SK-N-SH (cell line): ENCODE measurements at regions not wholly inside any gene's neighbourhood (a gene's known extent, or its start where the extent isn't known, plus 50 kb on each side); places are given as distances from the start of the nearest gene placed in this dataset.

Source experiments
- CTCF ChIA-PET: fragments of 300-600, 350-600 bp; formaldehyde crosslinking; extraction: SDS; loops from one replicate; lab custom pipeline; 2021; lab: Yijun Ruan, JAX
- POLR2A ChIA-PET: fragments of 350-600 bp; sonication (Branson Sonifier 250); formaldehyde crosslinking; extraction: SDS; loops from one replicate; lab custom pipeline; 2020; ENCODE audit warnings: antibody characterized with exemption, inconsistent platforms; lab: Yijun Ruan, JAX
- DNase-seq: peaks from one replicate; pipeline ENCODE4 v3.0.0; 2012
- H2AFZ ChIP-seq: fragments of 200-600 bp; sonication (generic); 2 replicates; pipeline ENCODE4 v1.8.1; 2016; ENCODE audit warnings: antibody characterized with exemption, mild to moderate bottlenecking, low read depth
- H3F3A ChIP-seq: fragments of 200-600 bp; sonication (generic); replicated peaks from 2 replicates; pipeline ENCODE3; 2016; ENCODE audit warnings: antibody characterized with exemption, mild to moderate bottlenecking; ENCODE audit not compliant: insufficient read depth
- H3K27ac ChIP-seq, 2 experiments: fragments of 200-500 bp in 1 of 2; fragments of 200-600 bp in 1 of 2; sonication (Bioruptor generic) in 1 of 2; sonication (generic), shearing (Covaris generic) in 1 of 2; 2 replicates each; pipeline versions ENCODE4 v1.5.1 to v1.6.1; 2014 to 2016; ENCODE audit warnings: low read depth in 2 of 2, inconsistent platforms in 1 of 2, low read length in 1 of 2, mild to moderate bottlenecking in 1 of 2, mixed read lengths in 1 of 2
- H3K27me3 ChIP-seq: fragments of 200-600 bp; sonication (generic), shearing (Covaris generic); 2 replicates; pipeline ENCODE4 v1.6.1; 2016; ENCODE audit warnings: mixed run types; ENCODE audit not compliant: insufficient read depth
- H3K36me3 ChIP-seq, 2 experiments: fragments of 200-500 bp in 1 of 2; fragments of 200-600 bp in 1 of 2; sonication (Bioruptor generic) in 1 of 2; sonication (generic) in 1 of 2; replicated peaks in 1 of 2; 2 replicates each; pipeline versions ENCODE3 to v1.5.1; 2014 to 2016; ENCODE audit warnings: low read length in 1 of 2, mild to moderate bottlenecking in 1 of 2; ENCODE audit not compliant: insufficient read depth in 2 of 2, control insufficient read depth in 1 of 2
- H3K4me1 ChIP-seq, 2 experiments: fragments of 200-500 bp in 1 of 2; fragments of 200-600 bp in 1 of 2; sonication (Bioruptor generic) in 1 of 2; sonication (generic), shearing (Covaris generic) in 1 of 2; 2 replicates each; pipeline versions ENCODE4 v1.5.1 to v1.6.1; 2014 to 2016; ENCODE audit warnings: low read depth in 1 of 2, low read length in 1 of 2, mixed run types in 1 of 2; ENCODE audit not compliant: insufficient read depth in 2 of 2, control insufficient read depth in 1 of 2
- H3K4me2 ChIP-seq: fragments of 200-600 bp; sonication (generic), shearing (Covaris generic); 2 replicates; pipeline ENCODE4 v1.6.1; 2017; ENCODE audit warnings: mixed run types
- H3K4me3 ChIP-seq, 2 experiments: fragments of 200-500 bp in 1 of 2; fragments of 200-600 bp in 1 of 2; sonication (Bioruptor generic) in 1 of 2; sonication (generic), shearing (Covaris generic) in 1 of 2; 2 replicates each; pipeline versions ENCODE4 v1.5.1 to v1.8.1; 2014 to 2016; ENCODE audit warnings: low read depth in 2 of 2, inconsistent platforms in 1 of 2, low read length in 1 of 2, mild to moderate bottlenecking in 1 of 2, mixed read lengths in 1 of 2, moderate library complexity in 1 of 2
- H3K79me2 ChIP-seq: fragments of 200-600 bp; sonication (generic); 2 replicates; pipeline ENCODE4 v1.8.1; 2017; ENCODE audit warnings: mild to moderate bottlenecking; ENCODE audit not compliant: insufficient read depth
- H3K9ac ChIP-seq: fragments of 200-600 bp; sonication (generic); 2 replicates; pipeline ENCODE4 v1.6.1; 2017; ENCODE audit warnings: mixed run types
- H3K9me2 ChIP-seq: fragments of 200-600 bp; sonication (generic); 2 replicates; pipeline ENCODE4 v1.6.1; 2017; ENCODE audit warnings: mixed run types
- H3K9me3 ChIP-seq: fragments of 200-600 bp; sonication (generic); 2 replicates; pipeline ENCODE4 v1.6.1; 2017; ENCODE audit warnings: mixed run types, mild to moderate bottlenecking, moderate library complexity
- H4K20me1 ChIP-seq: fragments of 200-600 bp; sonication (generic); 2 replicates; pipeline ENCODE4 v1.6.1; 2017; ENCODE audit warnings: mild to moderate bottlenecking, mixed run types; ENCODE audit not compliant: insufficient read depth
- CHD2 ChIP-seq: fragments of 150-350 bp; IDR thresholded peaks from 2 replicates; pipeline ENCODE4 v1.6.1; 2018; ENCODE audit warnings: low read length; ENCODE audit not compliant: partially characterized antibody
- ELF1 ChIP-seq: IDR thresholded peaks from 2 replicates; pipeline ENCODE4 v1.4.0; 2012
- EP300 ChIP-seq, 2 experiments: IDR thresholded peaks; 2 replicates each; pipeline versions ENCODE4 v1.4.0 to v1.6.1; 2012; ENCODE audit warnings: borderline replicate concordance in 1 of 2, low read depth in 1 of 2, low read length in 1 of 2
- FOXJ3 ChIP-seq: sonication (generic); formaldehyde crosslinking; IDR thresholded peaks from 2 replicates; pipeline ENCODE4 v1.5.1; 2020; ENCODE audit warnings: mild to moderate bottlenecking, missing genetic modification reagents
- FOXM1 ChIP-seq: IDR thresholded peaks from 2 replicates; pipeline ENCODE4 v1.4.0; 2012; ENCODE audit warnings: low read depth, mild to moderate bottlenecking
- GABPA ChIP-seq: IDR thresholded peaks from 2 replicates; pipeline ENCODE4 v1.4.0; 2012; ENCODE audit warnings: low read depth, mild to moderate bottlenecking
- GATA2 ChIP-seq: sonication (generic); formaldehyde crosslinking; IDR thresholded peaks from 2 replicates; pipeline ENCODE4 v1.5.0; 2020; ENCODE audit warnings: mild to moderate bottlenecking, missing genetic modification reagents
- JUND ChIP-seq: IDR thresholded peaks from 2 replicates; pipeline ENCODE4 v1.4.0; 2012
- MEF2A ChIP-seq: IDR thresholded peaks from 2 replicates; pipeline ENCODE4 v1.4.0; 2012; ENCODE audit warnings: low read depth, borderline replicate concordance
- MXI1 ChIP-seq: IDR thresholded peaks from 2 replicates; pipeline ENCODE4 v1.6.1; 2012; ENCODE audit warnings: mild to moderate bottlenecking, low read depth, low read length, improper control_type of control experiment
- NFIC ChIP-seq: IDR thresholded peaks from 2 replicates; pipeline ENCODE4 v1.4.0; 2012; ENCODE audit warnings: borderline replicate concordance
- NRF1 ChIP-seq: IDR thresholded peaks from 2 replicates; pipeline ENCODE4 v1.6.1; 2012; ENCODE audit warnings: low read depth, mild to moderate bottlenecking, low read length
- POLR2AphosphoS5 ChIP-seq: IDR thresholded peaks from 2 replicates; pipeline ENCODE4 v1.6.1; 2012; ENCODE audit warnings: low read depth, low read length
- RAD21 ChIP-seq: IDR thresholded peaks from 2 replicates; pipeline ENCODE4 v1.6.1; 2012; ENCODE audit warnings: mild to moderate bottlenecking, low read length
- RCOR1 ChIP-seq: fragments of 150-350 bp; IDR thresholded peaks from 2 replicates; pipeline ENCODE4 v1.6.1; 2017; ENCODE audit warnings: antibody characterized with exemption, low read length
- RFX5 ChIP-seq: IDR thresholded peaks from 2 replicates; pipeline ENCODE4 v1.6.1; 2012; ENCODE audit warnings: mild to moderate bottlenecking, improper control_type of control experiment, low read length
- RXRA ChIP-seq: IDR thresholded peaks from 2 replicates; pipeline ENCODE4 v1.4.0; 2012; ENCODE audit warnings: low read depth, mild to moderate bottlenecking, borderline replicate concordance
- SIN3A ChIP-seq: IDR thresholded peaks from 2 replicates; pipeline ENCODE4 v1.6.1; 2012; ENCODE audit warnings: low read depth, mild to moderate bottlenecking, low read length, moderate library complexity, borderline replicate concordance
- SMC3 ChIP-seq: IDR thresholded peaks from 2 replicates; pipeline ENCODE4 v1.6.1; 2012; ENCODE audit warnings: low read depth, low read length, improper control_type of control experiment
- TCF12 ChIP-seq: IDR thresholded peaks from 2 replicates; pipeline ENCODE4 v1.4.0; 2012
- TEAD4 ChIP-seq: IDR thresholded peaks from 2 replicates; pipeline ENCODE4 v1.4.0; 2012; ENCODE audit warnings: mild to moderate bottlenecking, borderline replicate concordance; ENCODE audit not compliant: insufficient read depth
- WGBS: methylation state at CpG from one replicate; pipeline ENCODE4 v1.1.6; 2017; ENCODE audit warnings: low lambda C conversion rate; 5-methylcytosine and 5-hydroxymethylcytosine counted together
- TF ChIP-seq, protein P1 (sequence below): IDR thresholded peaks from 2 replicates; pipeline ENCODE4 v1.4.0; 2012; ENCODE audit warnings: low read depth
- TF ChIP-seq, protein P2 (sequence below): IDR thresholded peaks from 2 replicates; pipeline ENCODE4 v1.4.0; 2012; ENCODE audit warnings: low read depth, borderline replicate concordance
- TF ChIP-seq, protein P3 (sequence below): fragments of 150-350 bp; IDR thresholded peaks from 2 replicates; pipeline ENCODE4 v1.6.1; 2017; ENCODE audit warnings: antibody characterized with exemption, low read length, low read depth, borderline replicate concordance
- TF ChIP-seq, protein P4 (sequence below): IDR thresholded peaks from 2 replicates; pipeline ENCODE4 v1.4.0; 2012; ENCODE audit warnings: low read depth, borderline replicate concordance

DNA sequence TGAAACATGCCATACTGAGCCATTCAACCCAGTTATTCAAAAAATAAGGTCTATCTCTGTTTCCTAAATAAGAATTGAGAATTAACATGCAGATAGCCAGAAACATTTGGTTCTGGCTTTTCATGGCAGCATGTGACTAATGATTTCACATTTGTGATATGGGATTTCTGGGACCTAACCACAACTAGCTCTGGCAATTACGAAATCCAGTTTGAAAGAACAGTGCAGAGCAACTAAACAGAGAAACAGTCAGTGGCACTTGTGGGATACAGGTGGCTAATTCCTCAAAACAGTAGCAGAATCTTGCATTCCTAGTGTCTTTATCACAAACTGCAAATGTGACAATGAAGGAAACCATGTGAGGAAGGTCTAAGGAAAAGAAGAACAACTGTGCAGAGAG, 637.8 kb upstream of the CHAC2 start (continued):
- TF ChIP-seq TEAD4 (0 out of 2 replicates have a peak, but pooled peaks have one; percentile 28), SMC3 (no peak), MXI1 (no peak), RAD21 (no peak), SIN3A (no peak), MEF2A (no peak), GATA2 (no peak), GABPA (no peak), ELF1 (no peak), CHD2 (no peak), NFIC (no peak), FOXJ3 (CRISPR knock-in tag) (no peak), NRF1 (no peak), JUND (0 out of 2 replicates have a peak, but pooled peaks have one; percentile 23), RFX5 (no peak)
- TF ChIP-seq, protein P1, sequence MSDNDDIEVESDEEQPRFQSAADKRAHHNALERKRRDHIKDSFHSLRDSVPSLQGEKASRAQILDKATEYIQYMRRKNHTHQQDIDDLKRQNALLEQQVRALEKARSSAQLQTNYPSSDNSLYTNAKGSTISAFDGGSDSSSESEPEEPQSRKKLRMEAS: no peak
- TF ChIP-seq, protein P2, sequence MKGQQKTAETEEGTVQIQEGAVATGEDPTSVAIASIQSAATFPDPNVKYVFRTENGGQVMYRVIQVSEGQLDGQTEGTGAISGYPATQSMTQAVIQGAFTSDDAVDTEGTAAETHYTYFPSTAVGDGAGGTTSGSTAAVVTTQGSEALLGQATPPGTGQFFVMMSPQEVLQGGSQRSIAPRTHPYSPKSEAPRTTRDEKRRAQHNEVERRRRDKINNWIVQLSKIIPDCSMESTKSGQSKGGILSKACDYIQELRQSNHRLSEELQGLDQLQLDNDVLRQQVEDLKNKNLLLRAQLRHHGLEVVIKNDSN: no peak
- TF ChIP-seq, protein P3, sequence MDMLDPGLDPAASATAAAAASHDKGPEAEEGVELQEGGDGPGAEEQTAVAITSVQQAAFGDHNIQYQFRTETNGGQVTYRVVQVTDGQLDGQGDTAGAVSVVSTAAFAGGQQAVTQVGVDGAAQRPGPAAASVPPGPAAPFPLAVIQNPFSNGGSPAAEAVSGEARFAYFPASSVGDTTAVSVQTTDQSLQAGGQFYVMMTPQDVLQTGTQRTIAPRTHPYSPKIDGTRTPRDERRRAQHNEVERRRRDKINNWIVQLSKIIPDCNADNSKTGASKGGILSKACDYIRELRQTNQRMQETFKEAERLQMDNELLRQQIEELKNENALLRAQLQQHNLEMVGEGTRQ: no peak
- TF ChIP-seq, protein P4, sequence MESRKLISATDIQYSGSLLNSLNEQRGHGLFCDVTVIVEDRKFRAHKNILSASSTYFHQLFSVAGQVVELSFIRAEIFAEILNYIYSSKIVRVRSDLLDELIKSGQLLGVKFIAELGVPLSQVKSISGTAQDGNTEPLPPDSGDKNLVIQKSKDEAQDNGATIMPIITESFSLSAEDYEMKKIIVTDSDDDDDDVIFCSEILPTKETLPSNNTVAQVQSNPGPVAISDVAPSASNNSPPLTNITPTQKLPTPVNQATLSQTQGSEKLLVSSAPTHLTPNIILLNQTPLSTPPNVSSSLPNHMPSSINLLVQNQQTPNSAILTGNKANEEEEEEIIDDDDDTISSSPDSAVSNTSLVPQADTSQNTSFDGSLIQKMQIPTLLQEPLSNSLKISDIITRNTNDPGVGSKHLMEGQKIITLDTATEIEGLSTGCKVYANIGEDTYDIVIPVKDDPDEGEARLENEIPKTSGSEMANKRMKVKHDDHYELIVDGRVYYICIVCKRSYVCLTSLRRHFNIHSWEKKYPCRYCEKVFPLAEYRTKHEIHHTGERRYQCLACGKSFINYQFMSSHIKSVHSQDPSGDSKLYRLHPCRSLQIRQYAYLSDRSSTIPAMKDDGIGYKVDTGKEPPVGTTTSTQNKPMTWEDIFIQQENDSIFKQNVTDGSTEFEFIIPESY: no peak

DNA sequence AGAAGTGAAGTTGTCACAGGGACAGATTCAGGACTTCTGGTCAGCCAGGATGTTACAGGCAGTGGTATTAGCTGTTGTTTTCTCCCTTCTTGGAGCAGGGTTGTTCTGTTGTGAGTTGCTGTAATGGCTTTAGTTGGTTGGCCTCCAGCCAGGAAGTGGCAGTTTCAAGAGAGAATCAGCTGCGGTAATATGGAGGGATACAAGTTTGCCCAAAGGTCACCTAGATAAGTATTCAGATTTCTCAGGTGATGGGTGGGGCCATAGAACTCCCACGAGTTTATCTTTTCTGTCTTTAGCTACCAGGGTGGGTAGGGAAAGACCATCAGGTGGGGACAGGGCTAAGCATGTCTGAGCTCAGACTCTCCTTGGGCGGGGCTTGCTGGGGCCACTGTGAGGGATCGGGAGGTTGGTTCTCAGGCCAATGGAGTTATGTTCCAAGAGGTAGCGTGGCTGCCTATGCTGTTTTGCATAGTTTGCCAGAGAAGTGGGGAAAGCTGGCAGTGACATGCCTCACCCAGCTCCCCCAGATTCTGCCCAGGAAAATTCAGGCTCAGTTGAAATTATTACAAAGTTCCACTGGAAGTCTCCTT, 640.4 kb upstream of the CHAC2 start:
- POLR2A ChIA-PET: no interaction called here
- Histone ChIP-seq H3K27me3 (no peaks in the 10 kb centered on the region), H3K9ac (no peak overlapping the region), H3K4me2 (no peak overlapping the region), H3K79me2 (no peaks in the 10 kb centered on the region), H4K20me1 (no peaks in the 10 kb centered on the region), H3K4me1 (no peaks in the 10 kb centered on the region), H3F3A (peaks cover 2% of the 10 kb centered on the region), H3K9me2 (no peaks in the 10 kb centered on the region), H3K27ac (no peak overlapping the region), H2AFZ (no peak overlapping the region), H3K36me3 (no peaks in the 10 kb centered on the region), H3K4me3 (no peak overlapping the region), H3K9me3 (no peaks in the 10 kb centered on the region)
- 27% methylated on average over 5 of the region's 5 CpGs for WGBS
- TF ChIP-seq TCF12: no peak
- TF ChIP-seq EP300 (IDR thresholded peaks at IDR 0.05; ENCODE audit: borderline replicate concordance in 1 of 2, low read depth in 1 of 2, low read length in 1 of 2): no peak
- no peak for TF ChIP-seq MXI1
- no peak for TF ChIP-seq POLR2AphosphoS5
- TF ChIP-seq FOXM1: no peak
- no peak for TF ChIP-seq RCOR1
- no peak for TF ChIP-seq CHD2
- TF ChIP-seq, protein P4: no peak
- TF ChIP-seq RXRA: no peak
- TF ChIP-seq RAD21: no peak
- no peak for TF ChIP-seq ELF1
- TF ChIP-seq JUND: no peak
- TF ChIP-seq, protein P2: no peak
- CTCF ChIA-PET: no interaction called here
- DNase-seq: no peak
